Coronary artery (tissue), 2 donors: ENCODE measurements at regions not wholly inside any gene's neighbourhood (a gene's known extent, or its start where the extent isn't known, plus 50 kb on each side); places are given as distances from the start of the nearest gene placed in this dataset.

Experiments
- DNase-seq: peaks from one replicate; pipeline ENCODE4 v3.0.0-alpha.2; 2017; ENCODE audit warnings: low spot score
- H3K27ac ChIP-seq, 2 donors: fragments of 200-600 bp; sonication (generic); one replicate each; pipeline ENCODE4 v1.5.1; 2016 to 2019
- H3K4me3 ChIP-seq: fragments of 200-600 bp; sonication (generic); 2 replicates; pipeline ENCODE4 v1.5.1; 2016; ENCODE audit warnings: mild to moderate bottlenecking, moderate library complexity
- TF ChIP-seq, protein P1 (sequence below): fragments of 200-600 bp; sonication (generic); IDR thresholded peaks from one replicate; pipeline ENCODE4 v1.5.1; 2019; ENCODE audit warnings: antibody characterized with exemption

DNA sequence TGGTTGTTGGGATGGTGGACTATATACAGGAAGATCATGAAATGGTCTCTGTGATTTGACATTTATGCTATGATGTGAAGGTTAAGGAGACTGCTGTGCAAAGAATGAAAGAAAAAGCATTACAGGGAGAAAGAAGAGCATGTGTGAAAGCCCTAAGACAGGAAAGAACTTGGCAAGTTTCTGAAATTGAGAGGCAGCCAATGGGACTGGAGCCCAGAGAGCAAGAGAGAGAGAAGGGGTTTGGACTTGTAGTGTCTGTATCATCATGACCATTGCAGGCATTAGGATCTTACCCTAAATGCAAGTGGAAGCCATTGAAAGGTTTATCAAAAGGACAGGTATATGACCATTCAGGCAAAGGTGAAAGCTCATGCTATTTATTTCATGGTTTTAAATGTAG, 147.1 kb downstream of the NAA11 start:
- TF ChIP-seq, protein P1, sequence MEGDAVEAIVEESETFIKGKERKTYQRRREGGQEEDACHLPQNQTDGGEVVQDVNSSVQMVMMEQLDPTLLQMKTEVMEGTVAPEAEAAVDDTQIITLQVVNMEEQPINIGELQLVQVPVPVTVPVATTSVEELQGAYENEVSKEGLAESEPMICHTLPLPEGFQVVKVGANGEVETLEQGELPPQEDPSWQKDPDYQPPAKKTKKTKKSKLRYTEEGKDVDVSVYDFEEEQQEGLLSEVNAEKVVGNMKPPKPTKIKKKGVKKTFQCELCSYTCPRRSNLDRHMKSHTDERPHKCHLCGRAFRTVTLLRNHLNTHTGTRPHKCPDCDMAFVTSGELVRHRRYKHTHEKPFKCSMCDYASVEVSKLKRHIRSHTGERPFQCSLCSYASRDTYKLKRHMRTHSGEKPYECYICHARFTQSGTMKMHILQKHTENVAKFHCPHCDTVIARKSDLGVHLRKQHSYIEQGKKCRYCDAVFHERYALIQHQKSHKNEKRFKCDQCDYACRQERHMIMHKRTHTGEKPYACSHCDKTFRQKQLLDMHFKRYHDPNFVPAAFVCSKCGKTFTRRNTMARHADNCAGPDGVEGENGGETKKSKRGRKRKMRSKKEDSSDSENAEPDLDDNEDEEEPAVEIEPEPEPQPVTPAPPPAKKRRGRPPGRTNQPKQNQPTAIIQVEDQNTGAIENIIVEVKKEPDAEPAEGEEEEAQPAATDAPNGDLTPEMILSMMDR, result no peak
- Histone ChIP-seq H3K27ac (no peak overlapping the region), H3K4me3 (no peak overlapping the region)
- DNase-seq, result no peak

DNA sequence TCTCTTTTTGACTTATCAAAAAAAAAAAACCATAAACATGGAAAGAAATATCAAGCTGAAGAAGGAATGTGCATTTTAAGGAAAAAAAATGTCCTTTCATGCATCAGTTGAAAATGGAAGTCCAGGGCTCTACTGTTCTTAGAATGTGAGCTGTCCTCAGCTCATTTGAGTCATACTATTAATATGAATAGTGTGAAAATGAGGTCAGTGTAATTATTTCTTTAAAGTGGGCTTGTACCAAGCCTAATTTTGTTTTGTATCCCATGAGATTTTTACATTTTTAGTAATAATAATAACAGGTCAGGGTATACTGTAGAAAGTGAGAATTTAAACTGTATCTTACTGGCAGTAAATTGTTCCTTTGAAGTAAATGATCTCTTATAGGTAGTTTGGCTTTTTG, 148.5 kb downstream of the NAA11 start:
- Histone ChIP-seq H3K4me3 (no peak overlapping the region), H3K27ac (no peak overlapping the region)
- no peak for DNase-seq
- TF ChIP-seq, protein P1, result no peak

DNA sequence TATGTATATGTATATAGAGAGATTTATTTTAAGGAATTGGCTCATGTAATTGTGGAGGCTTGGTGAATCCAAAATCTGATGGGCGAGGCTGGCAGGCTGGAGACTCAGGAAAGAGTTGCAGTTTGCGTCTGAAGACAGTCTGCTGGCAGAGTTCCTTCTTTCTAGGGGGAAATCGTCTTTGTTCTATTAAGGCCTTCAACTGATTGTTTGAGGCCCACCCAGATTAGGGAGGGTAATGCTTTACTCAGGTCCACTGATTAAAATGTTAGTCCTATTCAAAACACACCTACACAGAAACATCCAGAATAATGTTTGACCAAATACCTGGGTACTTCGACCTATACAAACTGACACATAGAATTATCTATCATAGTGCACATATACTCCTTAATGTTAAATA, 149.5 kb downstream of the NAA11 start:
- Histone ChIP-seq H3K27ac (no peak overlapping the region), H3K4me3 (no peak overlapping the region)
- DNase-seq, result no peak
- TF ChIP-seq, protein P1, result no peak

DNA sequence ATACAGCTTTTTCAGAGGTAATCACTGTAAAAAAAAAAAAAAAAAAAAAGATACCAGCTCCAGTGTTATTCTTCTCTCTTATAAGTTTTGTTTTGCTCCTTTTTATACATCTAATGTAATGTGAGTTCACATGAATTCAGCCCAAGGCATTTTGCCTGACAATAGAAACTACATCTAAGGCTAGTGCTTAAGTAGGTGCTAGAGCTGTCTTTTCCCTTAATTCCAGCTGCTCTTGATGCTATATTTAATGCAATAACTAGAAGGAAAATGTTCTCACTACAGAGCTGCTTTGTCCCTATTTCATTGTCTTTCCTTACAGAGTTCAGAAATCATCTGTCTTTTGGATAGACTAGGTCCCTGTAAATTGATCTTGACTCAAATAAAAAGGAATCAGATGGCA, 150.1 kb downstream of the NAA11 start:
- no peak overlapping the region for H3K4me3 ChIP-seq
- TF ChIP-seq, protein P1, result no peak

DNA sequence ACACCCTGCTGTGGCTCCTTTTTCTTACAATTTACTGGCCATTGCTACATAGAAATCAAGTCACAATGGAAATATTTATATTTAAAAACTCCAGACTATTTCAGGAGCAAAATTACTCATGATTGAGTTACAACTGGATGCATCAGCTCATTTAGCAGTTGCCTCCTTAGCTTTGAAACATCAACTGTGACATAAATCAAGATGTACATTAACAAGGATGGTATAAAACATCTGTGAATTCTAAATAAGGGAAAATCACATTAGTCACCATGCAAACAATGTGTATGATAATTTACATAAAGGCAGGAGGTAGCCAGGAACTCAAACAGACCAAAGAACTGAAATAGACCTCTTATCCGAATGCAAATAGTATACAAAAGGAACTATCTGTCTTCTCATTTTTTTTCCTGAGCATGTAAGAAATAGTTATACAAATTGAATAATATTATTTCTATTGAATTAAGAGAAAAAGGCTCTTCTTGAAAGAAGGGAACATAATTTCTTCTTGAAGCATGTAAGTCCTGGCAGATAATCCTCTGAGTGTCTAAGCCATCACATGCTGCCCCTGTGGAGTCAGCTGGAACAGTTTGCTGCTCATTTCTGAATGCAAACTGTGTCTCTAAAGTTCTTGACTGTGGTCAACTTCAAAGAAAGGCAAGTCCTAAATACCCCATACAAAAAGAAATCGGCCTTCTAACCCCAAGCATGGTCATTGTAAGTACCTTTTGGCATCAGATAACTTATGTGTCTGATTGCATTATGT, 151.2 kb downstream of the NAA11 start:
- Histone ChIP-seq H3K4me3 (no peak overlapping the region), H3K27ac (no peak overlapping the region)
- DNase-seq, result no peak
- TF ChIP-seq, protein P1, result no peak

More for the DNA sequence above, 150.1 kb downstream of the NAA11 start:
- no peak for DNase-seq
- H3K27ac ChIP-seq, result no peak overlapping the region

DNA sequence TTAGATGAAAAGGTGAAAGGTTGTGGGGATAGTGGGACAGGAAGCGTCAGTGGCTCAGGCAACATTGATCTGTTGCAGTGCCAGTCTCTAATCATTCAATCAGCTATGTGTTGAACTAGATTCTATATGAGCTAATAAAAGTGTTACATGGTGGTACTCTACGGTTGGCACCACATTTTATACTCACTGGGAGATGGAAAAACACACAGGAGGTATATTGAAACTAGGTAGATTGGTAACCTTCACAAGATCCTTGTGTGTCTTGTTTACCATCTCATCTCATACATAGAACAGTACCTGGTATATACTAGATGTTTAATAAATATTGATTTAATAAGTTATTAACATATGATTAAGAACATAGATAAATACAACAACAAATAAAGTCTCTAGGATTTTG, 152.7 kb downstream of the NAA11 start:
- TF ChIP-seq, protein P1, result no peak

DNA sequence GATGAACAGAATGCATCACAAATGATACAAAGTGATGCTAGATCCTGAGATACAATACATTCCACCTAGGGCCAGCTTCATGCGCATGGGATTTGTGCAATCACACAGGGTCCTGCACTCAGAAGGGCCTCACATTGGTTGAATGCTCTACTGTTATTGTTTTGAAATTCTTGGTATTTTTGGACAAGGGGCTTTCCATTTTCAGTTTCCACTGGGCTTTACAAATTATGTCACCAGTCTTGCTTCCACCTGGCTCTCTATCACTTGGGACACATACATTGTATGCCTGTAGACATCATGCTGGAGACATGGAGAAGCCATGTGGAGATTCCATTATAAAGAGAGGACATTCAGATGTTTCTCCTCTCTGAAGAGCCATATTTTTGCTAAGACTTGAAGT, 155.8 kb downstream of the NAA11 start:
- DNase-seq, result no peak
- Histone ChIP-seq H3K4me3 (no peak overlapping the region), H3K27ac (no peak overlapping the region)
- TF ChIP-seq, protein P1, result no peak

More for the DNA sequence above, 152.7 kb downstream of the NAA11 start:
- no peak overlapping the region for H3K4me3 ChIP-seq
- H3K27ac ChIP-seq, result no peak overlapping the region
- no peak for DNase-seq
